ENCODE measurements at regions not wholly inside any gene's neighbourhood (a gene's known extent, or its start where the extent isn't known, plus 50 kb on each side); places are given as distances from the start of the nearest gene placed in this dataset.

DNA sequence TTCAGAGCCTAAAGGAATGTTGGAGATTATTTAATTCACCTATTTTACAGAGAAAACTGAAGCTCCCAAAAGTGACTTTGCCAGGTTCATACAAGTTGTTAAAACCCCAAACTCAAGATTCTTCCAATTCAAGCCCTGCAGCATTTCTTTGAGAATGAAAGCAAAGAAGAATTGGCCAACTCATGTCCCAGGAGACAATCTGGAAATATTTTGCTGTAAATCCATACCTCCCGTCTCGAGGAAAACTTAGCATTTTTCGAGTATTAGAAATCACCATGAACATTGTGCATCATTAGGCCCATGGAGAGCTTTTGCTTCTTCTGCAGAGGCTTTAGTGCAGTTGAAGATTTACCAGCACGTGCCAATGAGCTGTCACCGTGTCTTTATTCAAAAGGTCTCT lies 176.4 kb upstream of the KCNJ16 start:
- no peak for TF ChIP-seq CTCF (IDR thresholded peaks at IDR 0.05)
- TF ChIP-seq POLR2AphosphoS5 (IDR thresholded peaks at IDR 0.05), result no peak
- TF ChIP-seq POLR2A (IDR thresholded peaks at IDR 0.05), result no peak

Data from gastroesophageal sphincter (tissue), 3 donors.